ENCODE measurements at regions not wholly inside any gene's neighbourhood (a gene's known extent, or its start where the extent isn't known, plus 50 kb on each side); places are given as distances from the start of the nearest gene placed in this dataset.

DNA sequence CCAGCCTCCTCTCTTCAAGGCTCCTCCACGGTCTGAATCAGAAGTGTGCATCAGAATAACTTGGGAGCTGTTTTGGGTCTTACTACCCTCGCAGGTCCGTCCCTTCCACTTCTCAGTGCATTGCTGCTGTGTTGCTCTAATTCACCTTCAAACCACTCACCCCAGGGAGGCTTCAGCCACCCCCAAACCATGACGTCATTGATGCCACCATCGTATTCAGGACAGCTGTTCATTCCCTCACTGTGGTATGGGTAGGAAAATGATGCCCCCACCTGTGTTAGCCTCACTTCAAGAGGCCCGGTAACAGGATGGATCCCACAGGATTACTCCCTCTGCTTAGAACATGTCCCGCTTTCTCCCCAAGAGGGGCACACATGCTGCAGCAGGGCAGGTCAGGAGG lies 1005.7 kb downstream of the UQCRFS1 start:
- no peak overlapping the region for H3K9ac ChIP-seq (replicated peaks; ENCODE audit: extremely low read depth, insufficient read depth, low read length)
- H3K4me3 ChIP-seq (replicated peaks in 1 of 3; ENCODE audit: insufficient read depth in 1 of 3, low read depth in 1 of 3, low read length in 3 of 3), result no peak overlapping the region
- no peaks in the 10 kb centered on the region for H3K79me2 ChIP-seq (ENCODE audit: control insufficient read depth, insufficient read depth, low read length)
- BruUV-seq (replicated peaks), result no TSS peak
- POLR2A ChIA-PET, result no interaction called here
- no peak overlapping the region for H2AFZ ChIP-seq (ENCODE audit: low read depth, low read length)
- H3K36me3 ChIP-seq (ENCODE audit: control insufficient read depth in 2 of 2, extremely low read depth in 1 of 2, insufficient read depth in 2 of 2, low read length in 2 of 2), result no peaks in the 10 kb centered on the region
- no peak for TF ChIP-seq JUN (IDR thresholded peaks at IDR 0.05; ENCODE audit: borderline replicate concordance, insufficient read depth, insufficient read length, low read depth)
- no peak for TF ChIP-seq GATA2 (IDR thresholded peaks at IDR 0.05; ENCODE audit: insufficient read depth, insufficient read length, low read depth, low read length)
- TF ChIP-seq, protein P1, sequence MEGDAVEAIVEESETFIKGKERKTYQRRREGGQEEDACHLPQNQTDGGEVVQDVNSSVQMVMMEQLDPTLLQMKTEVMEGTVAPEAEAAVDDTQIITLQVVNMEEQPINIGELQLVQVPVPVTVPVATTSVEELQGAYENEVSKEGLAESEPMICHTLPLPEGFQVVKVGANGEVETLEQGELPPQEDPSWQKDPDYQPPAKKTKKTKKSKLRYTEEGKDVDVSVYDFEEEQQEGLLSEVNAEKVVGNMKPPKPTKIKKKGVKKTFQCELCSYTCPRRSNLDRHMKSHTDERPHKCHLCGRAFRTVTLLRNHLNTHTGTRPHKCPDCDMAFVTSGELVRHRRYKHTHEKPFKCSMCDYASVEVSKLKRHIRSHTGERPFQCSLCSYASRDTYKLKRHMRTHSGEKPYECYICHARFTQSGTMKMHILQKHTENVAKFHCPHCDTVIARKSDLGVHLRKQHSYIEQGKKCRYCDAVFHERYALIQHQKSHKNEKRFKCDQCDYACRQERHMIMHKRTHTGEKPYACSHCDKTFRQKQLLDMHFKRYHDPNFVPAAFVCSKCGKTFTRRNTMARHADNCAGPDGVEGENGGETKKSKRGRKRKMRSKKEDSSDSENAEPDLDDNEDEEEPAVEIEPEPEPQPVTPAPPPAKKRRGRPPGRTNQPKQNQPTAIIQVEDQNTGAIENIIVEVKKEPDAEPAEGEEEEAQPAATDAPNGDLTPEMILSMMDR (IDR thresholded peaks at IDR 0.05; ENCODE audit: extremely low read depth in 1 of 2, insufficient read depth in 1 of 2, low read depth in 1 of 2, low read length in 2 of 2), result no peak
- no peak for TF ChIP-seq FOS (IDR thresholded peaks at IDR 0.05; ENCODE audit: borderline replicate concordance, insufficient read depth, low read length)
- no peak for TF ChIP-seq POLR2A (IDR thresholded peaks at IDR 0.05; ENCODE audit: low read depth, low read length)
- TF ChIP-seq MYC (IDR thresholded peaks at IDR 0.05; ENCODE audit: low read depth, low read length), result no peak
- intact Hi-C loops (cut with micrococcal nuclease), result no loop called here
- H3K9me3 ChIP-seq (replicated peaks; ENCODE audit: control insufficient read depth, insufficient read depth, low read length), result peaks cover 2% of the 10 kb centered on the region
- no peak for FAIRE-seq
- no peak overlapping the region for H3K27ac ChIP-seq (ENCODE audit: insufficient read depth, low read depth, low read length)
- H3K4me1 ChIP-seq (ENCODE audit: control insufficient read depth, extremely low read depth, insufficient read depth, low read length), result no peaks in the 10 kb centered on the region
- CTCF ChIA-PET, result no interaction called here
- no peaks in the 10 kb centered on the region for H3K27me3 ChIP-seq (ENCODE audit: control insufficient read depth in 2 of 2, insufficient read depth in 2 of 2, low read length in 2 of 2)
- H3K9me1 ChIP-seq (replicated peaks; ENCODE audit: control insufficient read depth, extremely low read depth, insufficient read depth, low read length), result no peaks in the 10 kb centered on the region
- no peaks in the 10 kb centered on the region for H4K20me1 ChIP-seq (replicated peaks; ENCODE audit: control insufficient read depth, extremely low read depth, insufficient read depth, low read length)
- no peak for DNase-seq (ENCODE audit: low read depth, low spot score)
- dilution Hi-C loops (cut with MboI; ENCODE audit: extremely low pct_ligation_motif_present, low sequenced_read_pairs), result no loop called here
- H3K4me2 ChIP-seq (ENCODE audit: insufficient read depth, low read length), result no peak overlapping the region

DNA sequence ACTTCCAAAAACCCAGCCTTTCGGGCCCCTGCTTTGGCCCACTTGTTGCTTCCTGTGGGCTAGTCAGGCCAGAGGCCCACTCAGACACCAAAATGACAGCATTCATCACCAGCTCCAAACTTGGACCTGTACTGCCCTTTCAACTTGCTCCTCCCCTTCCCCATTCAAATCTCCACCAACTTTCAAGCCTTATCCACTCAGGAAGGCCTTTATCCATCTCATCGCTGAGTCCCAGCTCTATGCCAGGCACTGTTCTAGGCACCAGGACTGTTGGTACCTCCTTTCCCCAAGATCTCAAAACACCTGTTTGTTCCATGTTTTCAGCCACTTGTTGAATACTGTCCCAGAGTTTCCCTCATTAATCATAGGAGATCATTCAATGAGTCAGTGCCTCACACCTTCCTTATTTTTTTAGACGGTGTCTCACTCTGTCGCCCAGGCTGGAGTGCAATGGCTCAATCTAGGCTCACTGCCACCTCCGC lies 1011.4 kb downstream of the UQCRFS1 start:
- dilution Hi-C loops (cut with MboI; ENCODE audit: extremely low pct_ligation_motif_present, low sequenced_read_pairs) (no loop called here), intact Hi-C loops (cut with micrococcal nuclease) (no loop called here)
- FAIRE-seq (no peak), DNase-seq (ENCODE audit: low read depth, low spot score) (no peak)
- Histone ChIP-seq H3K27me3 (ENCODE audit: control insufficient read depth in 2 of 2, insufficient read depth in 2 of 2, low read length in 2 of 2) (no peaks in the 10 kb centered on the region), H3K9ac (replicated peaks; ENCODE audit: extremely low read depth, insufficient read depth, low read length) (no peak overlapping the region), H3K9me1 (replicated peaks; ENCODE audit: control insufficient read depth, extremely low read depth, insufficient read depth, low read length) (no peaks in the 10 kb centered on the region), H3K9me3 (replicated peaks; ENCODE audit: control insufficient read depth, insufficient read depth, low read length) (peaks cover 4% of the 10 kb centered on the region), H2AFZ (ENCODE audit: low read depth, low read length) (no peak overlapping the region), H3K4me3 (replicated peaks in 1 of 3; ENCODE audit: insufficient read depth in 1 of 3, low read depth in 1 of 3, low read length in 3 of 3) (no peak overlapping the region), H3K4me2 (ENCODE audit: insufficient read depth, low read length) (no peak overlapping the region), H4K20me1 (replicated peaks; ENCODE audit: control insufficient read depth, extremely low read depth, insufficient read depth, low read length) (no peaks in the 10 kb centered on the region), H3K27ac (ENCODE audit: insufficient read depth, low read depth, low read length) (no peak overlapping the region), H3K4me1 (ENCODE audit: control insufficient read depth, extremely low read depth, insufficient read depth, low read length) (no peaks in the 10 kb centered on the region), H3K36me3 (ENCODE audit: control insufficient read depth in 2 of 2, extremely low read depth in 1 of 2, insufficient read depth in 2 of 2, low read length in 2 of 2) (no peaks in the 10 kb centered on the region), H3K79me2 (ENCODE audit: control insufficient read depth, insufficient read depth, low read length) (no peaks in the 10 kb centered on the region)
- ChIA-PET POLR2A (no interaction called here), CTCF (no interaction called here)
- TF ChIP-seq EZH2 (IDR thresholded peaks at IDR 0.05; ENCODE audit: borderline replicate concordance, low read depth, low read length, severe bottlenecking) (no peak), POLR2A (IDR thresholded peaks at IDR 0.05; ENCODE audit: low read depth, low read length) (no peak), JUN (IDR thresholded peaks at IDR 0.05; ENCODE audit: borderline replicate concordance, insufficient read depth, insufficient read length, low read depth) (no peak), MYC (IDR thresholded peaks at IDR 0.05; ENCODE audit: low read depth, low read length) (no peak), POLR2AphosphoS5 (IDR thresholded peaks at IDR 0.05; ENCODE audit: insufficient read depth, low read depth, low read length) (no peak), FOS (IDR thresholded peaks at IDR 0.05; ENCODE audit: borderline replicate concordance, insufficient read depth, low read length) (no peak), GATA2 (IDR thresholded peaks at IDR 0.05; ENCODE audit: insufficient read depth, insufficient read length, low read depth, low read length) (no peak)
- TF ChIP-seq, protein P2, sequence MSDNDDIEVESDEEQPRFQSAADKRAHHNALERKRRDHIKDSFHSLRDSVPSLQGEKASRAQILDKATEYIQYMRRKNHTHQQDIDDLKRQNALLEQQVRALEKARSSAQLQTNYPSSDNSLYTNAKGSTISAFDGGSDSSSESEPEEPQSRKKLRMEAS (IDR thresholded peaks at IDR 0.05; ENCODE audit: insufficient read depth, insufficient read length), result no peak
- TF ChIP-seq, protein P1 (IDR thresholded peaks at IDR 0.05; ENCODE audit: extremely low read depth in 1 of 2, insufficient read depth in 1 of 2, low read depth in 1 of 2, low read length in 2 of 2), result no peak
- no TSS peak for BruUV-seq (replicated peaks)

All from endothelial cell of umbilical vein (primary cell).